GM12891 (cell line): ENCODE measurements at regions not wholly inside any gene's neighbourhood (a gene's known extent, or its start where the extent isn't known, plus 50 kb on each side); places are given as distances from the start of the nearest gene placed in this dataset.

ENCODE experiments used
- DNase-seq: peaks from one replicate; pipeline ENCODE4 v3.0.0; 2011; ENCODE audit warnings: low spot score; ENCODE audit not compliant: insufficient read length
- FAIRE-seq: peaks from 2 replicates; lab custom pipeline; 2011; peaks lifted over from hg19 to GRCh38; lab: Jason Lieb, UNC
- PAX5 ChIP-seq: IDR thresholded peaks from 2 replicates; pipeline ENCODE4 v1.6.1; 2011; ENCODE audit warnings: low read length, moderate library complexity, mild to moderate bottlenecking; ENCODE audit not compliant: insufficient read depth, severe bottlenecking
- POLR2A ChIP-seq: IDR thresholded peaks from 2 replicates; pipeline ENCODE4 v1.6.1; 2011; ENCODE audit warnings: low read depth, low read length, control low read depth
- POLR2AphosphoS5 ChIP-seq: IDR thresholded peaks from 2 replicates; pipeline ENCODE4 v1.6.1; 2011; ENCODE audit warnings: low read depth, low read length, control low read depth
- POU2F2 ChIP-seq: IDR thresholded peaks from 2 replicates; pipeline ENCODE4 v1.6.1; 2011; ENCODE audit warnings: low read depth, mild to moderate bottlenecking, control low read depth, low read length, moderate library complexity
- SPI1 ChIP-seq: IDR thresholded peaks from 2 replicates; pipeline ENCODE4 v1.6.1; 2011; ENCODE audit warnings: low read depth, low read length, control low read depth
- TAF1 ChIP-seq: IDR thresholded peaks from 2 replicates; pipeline ENCODE4 v1.6.1; 2011; ENCODE audit warnings: low read depth, low read length, control low read depth

DNA sequence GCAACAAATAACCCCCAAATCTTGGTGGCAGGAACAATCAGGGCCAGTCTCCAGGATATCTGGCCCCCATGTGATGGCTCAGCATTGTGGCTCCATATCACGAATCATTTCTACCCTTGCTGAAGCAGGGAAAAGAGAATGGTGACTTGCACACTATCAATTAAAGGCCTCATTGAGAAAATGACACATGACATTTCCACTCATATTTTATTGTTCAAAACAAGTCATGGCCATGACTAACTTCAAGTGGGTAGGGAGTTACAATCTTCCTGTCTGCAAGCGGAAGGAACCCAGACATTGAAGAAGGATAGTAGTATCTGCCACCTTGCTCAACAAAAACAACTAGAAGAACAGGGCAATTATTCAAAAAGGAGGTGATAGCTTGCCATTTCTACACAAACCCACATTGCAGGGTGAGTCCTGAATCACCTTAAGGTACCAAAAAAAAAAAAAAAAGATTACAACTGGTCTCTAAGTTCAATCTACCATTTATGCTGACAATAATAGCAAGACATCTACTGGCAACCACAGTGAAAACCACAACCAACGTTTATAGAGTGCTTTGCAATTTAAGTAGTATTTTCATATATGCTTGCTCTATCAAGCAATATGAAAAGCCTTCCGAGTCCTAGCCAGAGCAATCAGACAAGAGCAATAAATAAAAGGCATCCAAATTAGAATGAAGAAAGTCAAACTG is 186.7 kb upstream of the DAPK1 start:
- no peak for TF ChIP-seq POLR2A
- no peak for TF ChIP-seq TAF1
- no peak for TF ChIP-seq POU2F2
- no peak for TF ChIP-seq SPI1
- no peak for TF ChIP-seq PAX5
- TF ChIP-seq POLR2AphosphoS5, result no peak
- DNase-seq, result no peak
- no peak for FAIRE-seq

DNA sequence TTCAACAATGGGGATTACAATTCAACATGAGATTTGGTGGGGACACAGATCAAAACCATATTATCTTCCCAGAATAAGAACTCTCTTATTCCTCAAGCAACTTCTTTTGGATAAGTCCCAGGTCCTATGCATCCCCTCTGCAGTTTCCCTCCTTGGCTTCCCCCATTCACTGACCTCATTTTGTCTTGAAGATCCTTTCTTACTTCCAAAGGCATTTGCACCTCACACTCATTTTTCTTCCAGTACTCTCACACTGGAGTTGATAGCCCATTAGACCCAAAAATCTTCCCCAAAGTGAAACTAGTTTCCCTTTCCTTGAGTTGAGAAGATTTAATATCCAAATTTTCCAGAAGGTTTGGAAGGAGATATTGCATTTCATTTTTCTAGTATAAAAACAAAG is 178.0 kb upstream of the DAPK1 start:
- TF ChIP-seq POU2F2 (no peak), PAX5 (no peak), SPI1 (no peak), POLR2A (no peak), POLR2AphosphoS5 (no peak), TAF1 (no peak)
- FAIRE-seq, result no peak
- no peak for DNase-seq

DNA sequence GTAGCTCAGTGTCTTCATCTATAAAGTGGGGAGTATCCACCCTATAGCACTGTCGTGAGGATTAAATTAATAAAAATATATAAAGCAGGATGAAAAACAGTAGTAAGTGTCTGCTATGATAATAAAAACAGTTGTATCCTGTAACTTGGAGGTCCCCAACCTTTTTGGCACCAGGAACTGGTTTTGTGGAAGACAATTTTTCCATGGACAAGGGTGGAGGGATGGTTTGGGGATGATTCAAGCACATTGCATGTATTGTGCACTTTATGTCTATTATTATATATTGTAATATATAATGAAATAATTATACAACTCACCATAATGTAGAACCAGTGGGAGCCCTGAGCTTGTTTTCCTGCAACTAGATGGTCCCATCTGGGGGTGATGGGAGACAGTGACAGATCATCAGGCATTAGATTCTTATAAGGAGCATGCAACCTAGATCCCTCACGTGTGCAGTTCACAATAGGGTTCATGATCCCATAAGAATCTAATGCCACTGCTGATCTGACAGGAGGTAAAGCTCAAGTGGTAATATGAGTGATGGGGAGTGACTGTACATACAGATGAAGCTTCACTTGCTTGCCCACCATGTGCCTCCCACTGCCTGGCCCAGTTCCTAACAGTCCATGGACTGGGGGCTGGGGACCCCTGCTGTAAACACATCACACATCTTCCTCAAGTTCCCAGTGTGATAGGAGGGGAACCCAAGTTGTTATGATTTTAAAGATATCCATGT is 177.4 kb upstream of the DAPK1 start:
- FAIRE-seq, result no peak
- no peak for DNase-seq
- no peak for TF ChIP-seq SPI1
- no peak for TF ChIP-seq POLR2AphosphoS5
- TF ChIP-seq TAF1, result no peak
- TF ChIP-seq POLR2A, result no peak
- no peak for TF ChIP-seq POU2F2
- no peak for TF ChIP-seq PAX5

DNA sequence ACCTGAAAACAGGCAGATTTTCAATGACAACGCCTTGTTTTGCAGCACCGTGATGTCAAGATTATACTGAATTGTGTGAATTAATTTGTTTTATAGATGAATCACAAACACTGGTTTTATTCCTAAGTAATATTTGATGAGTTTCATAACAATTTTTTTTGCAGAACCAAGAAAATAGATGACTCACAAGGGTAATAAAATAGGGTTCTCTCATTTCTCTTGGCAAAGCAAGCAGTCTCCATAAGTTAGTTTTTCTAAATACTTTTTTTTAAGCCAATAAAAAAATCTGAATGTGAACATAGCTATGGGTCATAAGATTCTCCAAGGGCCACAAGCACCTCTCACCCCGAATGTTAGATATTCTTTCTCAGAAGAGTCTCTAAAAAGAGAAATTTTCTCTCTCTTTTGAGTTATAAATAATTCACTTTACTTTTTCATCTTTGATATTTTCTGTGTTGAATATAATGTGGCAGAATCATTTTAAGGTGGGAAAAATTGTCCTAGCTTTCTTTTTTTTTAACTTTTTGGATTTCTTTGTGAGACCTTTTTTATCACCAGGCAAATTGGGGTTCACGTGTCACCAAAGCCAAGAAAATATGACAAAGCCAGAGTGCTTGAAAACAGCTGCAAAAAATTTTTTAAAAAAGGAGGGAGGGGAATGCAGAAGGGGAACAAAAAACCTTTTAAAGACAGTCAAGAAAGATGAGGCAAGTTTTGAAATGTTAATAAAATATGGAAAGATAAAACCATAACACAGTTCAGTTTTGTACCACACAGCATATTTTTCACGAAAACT is 174.6 kb upstream of the DAPK1 start:
- FAIRE-seq (no peak), DNase-seq (no peak)
- no peak for TF ChIP-seq POLR2A
- no peak for TF ChIP-seq PAX5
- TF ChIP-seq SPI1, result no peak
- no peak for TF ChIP-seq TAF1
- no peak for TF ChIP-seq POLR2AphosphoS5
- no peak for TF ChIP-seq POU2F2

DNA sequence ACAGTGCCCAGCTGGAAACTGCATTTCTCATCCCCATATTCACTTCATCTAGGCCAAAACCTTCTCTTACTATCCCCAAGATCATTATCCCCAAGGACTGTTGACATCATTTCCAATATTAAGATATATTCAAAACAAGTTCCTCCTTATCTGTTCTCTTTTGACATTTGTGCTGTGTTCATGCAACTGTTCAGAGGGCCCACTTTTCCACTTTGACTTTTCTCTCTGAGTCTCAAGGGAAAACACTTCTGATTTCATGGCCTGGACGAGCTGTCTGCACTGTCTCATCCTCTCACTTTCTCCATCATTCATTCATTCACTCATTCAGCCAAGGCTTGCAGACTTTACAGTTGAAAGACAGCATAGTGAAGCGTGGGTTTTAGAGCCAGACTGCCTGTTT is 173.7 kb upstream of the DAPK1 start:
- FAIRE-seq (no peak), DNase-seq (no peak)
- TF ChIP-seq PAX5, result no peak
- no peak for TF ChIP-seq POLR2AphosphoS5
- no peak for TF ChIP-seq POU2F2
- no peak for TF ChIP-seq SPI1
- TF ChIP-seq POLR2A, result no peak
- no peak for TF ChIP-seq TAF1

DNA sequence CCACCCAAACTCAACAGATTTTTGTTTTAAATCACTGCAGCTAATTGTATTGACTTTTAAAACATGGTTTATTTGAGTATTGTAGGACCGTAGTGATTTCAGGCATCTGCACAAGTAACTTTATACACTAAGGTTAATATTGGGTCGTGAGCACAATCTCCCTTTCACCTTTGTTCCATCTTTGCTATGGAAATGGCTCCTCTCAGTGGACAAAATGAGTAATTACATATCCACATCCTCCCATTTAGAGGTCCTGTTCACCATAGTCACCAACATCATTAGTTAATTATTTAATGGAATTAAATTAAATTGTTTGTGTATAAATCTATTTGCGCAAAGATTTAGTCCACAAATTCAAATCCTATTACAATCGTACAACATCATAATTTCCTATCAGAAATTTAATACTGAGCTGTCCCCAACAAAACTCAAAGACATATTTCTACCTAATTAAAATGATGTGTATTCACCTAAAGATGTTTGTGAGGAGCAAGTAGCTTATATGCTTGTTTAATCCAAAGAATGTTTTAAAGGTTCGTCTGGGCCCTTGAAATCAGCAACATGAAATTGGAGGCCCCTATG is 173.0 kb upstream of the DAPK1 start:
- DNase-seq (peak; percentile 28), FAIRE-seq (peak; percentile 68)
- no peak for TF ChIP-seq POU2F2
- TF ChIP-seq TAF1, result no peak
- no peak for TF ChIP-seq POLR2A
- TF ChIP-seq PAX5, result no peak
- no peak for TF ChIP-seq SPI1
- no peak for TF ChIP-seq POLR2AphosphoS5

DNA sequence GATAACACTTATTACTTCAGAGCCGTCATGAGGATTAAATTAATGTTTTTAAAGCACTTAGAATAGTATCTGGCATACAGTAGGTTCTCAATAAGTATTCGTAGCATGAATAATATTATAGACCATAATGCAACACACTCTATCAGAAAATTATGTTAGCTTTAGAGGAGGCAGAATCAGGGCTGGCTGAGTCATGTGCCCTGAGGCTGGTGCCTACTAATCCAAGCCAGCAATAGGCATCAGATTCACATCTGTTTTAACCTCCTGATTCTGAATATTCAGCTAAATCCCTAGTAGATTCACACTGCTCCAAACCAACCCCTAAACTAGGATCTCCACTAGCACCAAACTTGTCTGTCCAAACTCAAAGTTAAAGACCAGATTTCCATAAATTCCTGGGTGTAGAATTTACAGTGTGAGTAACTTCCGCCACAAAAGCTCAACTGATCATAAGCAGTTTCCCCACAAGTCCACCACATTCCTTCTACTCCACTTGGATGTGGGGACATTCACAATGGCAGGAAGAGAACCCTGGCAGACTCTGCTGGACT is 170.0 kb upstream of the DAPK1 start:
- FAIRE-seq (no peak), DNase-seq (no peak)
- TF ChIP-seq POLR2A, result no peak
- TF ChIP-seq SPI1, result no peak
- no peak for TF ChIP-seq POLR2AphosphoS5
- TF ChIP-seq TAF1, result no peak
- TF ChIP-seq PAX5, result no peak
- TF ChIP-seq POU2F2, result no peak

DNA sequence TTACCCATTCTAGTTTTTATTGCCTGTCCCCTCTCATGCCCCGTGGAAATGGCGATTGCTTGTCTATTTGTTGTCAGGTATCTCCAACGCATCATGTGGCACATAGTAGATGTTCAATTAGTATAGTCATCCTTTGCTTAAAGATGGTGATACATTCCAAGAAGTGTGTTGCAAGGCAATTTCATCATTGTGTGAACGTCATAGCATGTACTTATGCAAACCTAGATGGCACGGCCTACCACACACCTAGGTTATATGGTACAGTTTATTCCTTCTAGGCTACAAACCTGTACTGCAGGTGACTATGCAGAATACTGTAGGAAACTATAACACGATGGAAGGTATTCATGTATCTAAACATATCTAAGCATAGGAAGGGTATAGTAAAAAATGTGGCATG is 163.9 kb upstream of the DAPK1 start:
- TF ChIP-seq TAF1, result no peak
- no peak for TF ChIP-seq SPI1
- no peak for TF ChIP-seq POLR2A
- no peak for TF ChIP-seq PAX5
- no peak for TF ChIP-seq POU2F2
- TF ChIP-seq POLR2AphosphoS5, result no peak
- no peak for FAIRE-seq
- no peak for DNase-seq

DNA sequence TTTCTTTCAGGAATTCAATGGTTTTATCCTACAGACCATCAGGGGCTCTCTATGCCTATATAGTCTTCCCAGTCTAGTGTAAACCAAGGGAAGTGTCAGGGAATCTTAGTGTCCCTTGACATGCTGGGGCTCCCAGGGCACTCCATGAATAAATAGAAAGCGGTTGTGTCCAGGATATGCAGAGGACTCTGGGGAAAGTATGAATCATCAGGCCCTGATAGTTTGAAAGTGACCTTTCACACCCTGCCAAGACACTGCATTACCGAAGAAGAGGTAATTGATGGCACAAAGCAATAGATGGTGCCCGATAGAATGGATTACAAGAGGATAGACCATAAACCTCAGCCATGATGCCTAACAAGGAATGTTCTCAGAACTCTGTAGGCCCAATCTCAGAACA is 163.3 kb upstream of the DAPK1 start:
- DNase-seq, result no peak
- no peak for TF ChIP-seq SPI1
- TF ChIP-seq PAX5, result no peak
- no peak for TF ChIP-seq TAF1
- TF ChIP-seq POU2F2, result no peak
- TF ChIP-seq POLR2A, result no peak
- TF ChIP-seq POLR2AphosphoS5, result no peak
- FAIRE-seq, result no peak

DNA sequence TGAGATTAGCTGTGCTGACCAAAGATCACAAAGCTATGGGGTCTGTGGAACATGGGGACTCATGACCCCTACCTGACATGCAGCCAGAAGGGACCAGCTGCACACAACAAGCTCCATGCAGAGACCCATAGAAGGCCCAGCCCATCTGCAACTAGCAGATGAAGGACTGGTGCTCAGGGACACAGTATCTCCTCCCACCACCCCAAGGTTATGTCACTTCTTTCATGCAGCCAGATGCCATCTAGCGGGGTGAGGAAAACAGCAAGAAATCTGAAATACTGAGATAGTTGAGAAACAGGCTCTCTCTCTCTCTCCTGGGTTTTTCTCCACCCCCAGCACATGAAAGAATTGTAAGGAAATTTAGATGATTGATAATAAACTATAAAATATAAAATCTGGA is 161.3 kb upstream of the DAPK1 start:
- TF ChIP-seq POLR2AphosphoS5 (no peak), PAX5 (no peak), SPI1 (no peak), POU2F2 (no peak), POLR2A (no peak), TAF1 (no peak)
- no peak for DNase-seq

More for the DNA sequence above, 161.3 kb upstream of the DAPK1 start:
- no peak for FAIRE-seq
